Prostate gland (tissue), 2 donors: ENCODE measurements at regions not wholly inside any gene's neighbourhood (a gene's known extent, or its start where the extent isn't known, plus 50 kb on each side); places are given as distances from the start of the nearest gene placed in this dataset.

Experiments used
- CTCF ChIP-seq, 4 experiments: fragments of 200-600 bp in 2 of 4; fragments of 450-650 bp in 2 of 4; sonication (generic) in 2 of 4; IDR thresholded peaks; 1 replicate in 3 of 4; 2 replicates in 1 of 4; pipeline ENCODE4 v1.5.1; 2016 to 2019; ENCODE audit warnings: antibody characterized with exemption in 4 of 4, mild to moderate bottlenecking in 2 of 4, moderate library complexity in 2 of 4
- POLR2A ChIP-seq: fragments of 450-650 bp; IDR thresholded peaks from one replicate; pipeline ENCODE4 v1.6.1; 2016; ENCODE audit warnings: antibody characterized with exemption, mild to moderate bottlenecking
- POLR2AphosphoS5 ChIP-seq: sonication (generic); formaldehyde crosslinking; IDR thresholded peaks from one replicate; pipeline ENCODE4 v1.6.1; 2017; ENCODE audit warnings: antibody characterized with exemption

- TF ChIP-seq CTCF (IDR thresholded peaks at IDR 0.05): no peak
- TF ChIP-seq POLR2A: no peak
- no peak for TF ChIP-seq POLR2AphosphoS5
Measured at GRCh38 chr6:53428886-53429285, 80.1 kb upstream of the ELOVL5 start.
